ENCODE measurements at regions not wholly inside any gene's neighbourhood (a gene's known extent, or its start where the extent isn't known, plus 50 kb on each side); places are given as distances from the start of the nearest gene placed in this dataset.

DNA sequence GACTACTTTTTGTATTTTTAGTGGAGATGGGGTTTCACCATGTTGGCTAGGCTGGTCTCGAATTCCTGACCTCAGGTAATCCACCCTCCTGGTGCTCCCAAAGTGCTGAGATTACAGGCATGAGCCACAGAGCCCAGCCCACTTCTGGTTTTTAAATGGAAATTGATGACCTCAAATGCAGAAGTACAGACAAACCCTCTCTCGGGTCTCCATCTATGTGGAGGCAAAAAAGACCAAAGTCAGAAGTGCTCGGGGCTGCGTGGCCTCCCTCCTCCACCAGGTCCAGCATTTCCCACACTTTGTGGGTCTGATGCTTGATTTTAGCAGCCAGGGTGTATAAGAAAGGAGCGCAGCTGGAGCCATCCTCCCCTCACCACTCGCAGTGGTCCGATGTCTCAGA, 187.3 kb upstream of the AUTS2 start:
- no peak for TF ChIP-seq RCOR1 (IDR thresholded peaks at IDR 0.05; ENCODE audit: insufficient replicate concordance, low read length)
- TF ChIP-seq, protein P1, sequence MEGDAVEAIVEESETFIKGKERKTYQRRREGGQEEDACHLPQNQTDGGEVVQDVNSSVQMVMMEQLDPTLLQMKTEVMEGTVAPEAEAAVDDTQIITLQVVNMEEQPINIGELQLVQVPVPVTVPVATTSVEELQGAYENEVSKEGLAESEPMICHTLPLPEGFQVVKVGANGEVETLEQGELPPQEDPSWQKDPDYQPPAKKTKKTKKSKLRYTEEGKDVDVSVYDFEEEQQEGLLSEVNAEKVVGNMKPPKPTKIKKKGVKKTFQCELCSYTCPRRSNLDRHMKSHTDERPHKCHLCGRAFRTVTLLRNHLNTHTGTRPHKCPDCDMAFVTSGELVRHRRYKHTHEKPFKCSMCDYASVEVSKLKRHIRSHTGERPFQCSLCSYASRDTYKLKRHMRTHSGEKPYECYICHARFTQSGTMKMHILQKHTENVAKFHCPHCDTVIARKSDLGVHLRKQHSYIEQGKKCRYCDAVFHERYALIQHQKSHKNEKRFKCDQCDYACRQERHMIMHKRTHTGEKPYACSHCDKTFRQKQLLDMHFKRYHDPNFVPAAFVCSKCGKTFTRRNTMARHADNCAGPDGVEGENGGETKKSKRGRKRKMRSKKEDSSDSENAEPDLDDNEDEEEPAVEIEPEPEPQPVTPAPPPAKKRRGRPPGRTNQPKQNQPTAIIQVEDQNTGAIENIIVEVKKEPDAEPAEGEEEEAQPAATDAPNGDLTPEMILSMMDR (conservative IDR thresholded peaks at IDR 0.05; ENCODE audit: low read depth, low read length), result no peak
- no peak for TF ChIP-seq POLR2A (IDR thresholded peaks at IDR 0.05; ENCODE audit: low read depth, low read length)
- TF ChIP-seq, protein P2, sequence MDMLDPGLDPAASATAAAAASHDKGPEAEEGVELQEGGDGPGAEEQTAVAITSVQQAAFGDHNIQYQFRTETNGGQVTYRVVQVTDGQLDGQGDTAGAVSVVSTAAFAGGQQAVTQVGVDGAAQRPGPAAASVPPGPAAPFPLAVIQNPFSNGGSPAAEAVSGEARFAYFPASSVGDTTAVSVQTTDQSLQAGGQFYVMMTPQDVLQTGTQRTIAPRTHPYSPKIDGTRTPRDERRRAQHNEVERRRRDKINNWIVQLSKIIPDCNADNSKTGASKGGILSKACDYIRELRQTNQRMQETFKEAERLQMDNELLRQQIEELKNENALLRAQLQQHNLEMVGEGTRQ (IDR thresholded peaks at IDR 0.05; ENCODE audit: low read depth, low read length), result no peak
- TF ChIP-seq BHLHE40 (IDR thresholded peaks at IDR 0.05; ENCODE audit: low read depth, low read length), result no peak
- no peak for TF ChIP-seq MXI1 (IDR thresholded peaks at IDR 0.05; ENCODE audit: borderline replicate concordance, low read depth, low read length)
- TF ChIP-seq, protein P3, sequence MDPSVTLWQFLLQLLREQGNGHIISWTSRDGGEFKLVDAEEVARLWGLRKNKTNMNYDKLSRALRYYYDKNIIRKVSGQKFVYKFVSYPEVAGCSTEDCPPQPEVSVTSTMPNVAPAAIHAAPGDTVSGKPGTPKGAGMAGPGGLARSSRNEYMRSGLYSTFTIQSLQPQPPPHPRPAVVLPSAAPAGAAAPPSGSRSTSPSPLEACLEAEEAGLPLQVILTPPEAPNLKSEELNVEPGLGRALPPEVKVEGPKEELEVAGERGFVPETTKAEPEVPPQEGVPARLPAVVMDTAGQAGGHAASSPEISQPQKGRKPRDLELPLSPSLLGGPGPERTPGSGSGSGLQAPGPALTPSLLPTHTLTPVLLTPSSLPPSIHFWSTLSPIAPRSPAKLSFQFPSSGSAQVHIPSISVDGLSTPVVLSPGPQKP (IDR thresholded peaks at IDR 0.05; ENCODE audit: borderline replicate concordance, low read depth, low read length), result no peak
- TF ChIP-seq SMC3 (IDR thresholded peaks at IDR 0.05; ENCODE audit: low read depth, low read length), result no peak
- no peak for TF ChIP-seq RAD21 (IDR thresholded peaks at IDR 0.05; ENCODE audit: low read length)

Measured in IMR-90 (cell line).